AG08395 (cell line): ENCODE measurements at regions not wholly inside any gene's neighbourhood (a gene's known extent, or its start where the extent isn't known, plus 50 kb on each side); places are given as distances from the start of the nearest gene placed in this dataset.

Experiments used
- DNase-seq: peaks from one replicate; pipeline ENCODE4 v3.0.0; 2012; ENCODE audit warnings: mixed read lengths, low spot score

GRCh38 chr14:73780896-73781295, 66.7 kb upstream of the PNMA1 start:
- no peak for DNase-seq

- no peak for DNase-seq
These were observed 66.2 kb upstream of the PNMA1 start for GRCh38 chr14:73780391-73780790.

- no peak for DNase-seq
These were observed 64.6 kb upstream of the PNMA1 start for GRCh38 chr14:73778736-73779135.

DNA sequence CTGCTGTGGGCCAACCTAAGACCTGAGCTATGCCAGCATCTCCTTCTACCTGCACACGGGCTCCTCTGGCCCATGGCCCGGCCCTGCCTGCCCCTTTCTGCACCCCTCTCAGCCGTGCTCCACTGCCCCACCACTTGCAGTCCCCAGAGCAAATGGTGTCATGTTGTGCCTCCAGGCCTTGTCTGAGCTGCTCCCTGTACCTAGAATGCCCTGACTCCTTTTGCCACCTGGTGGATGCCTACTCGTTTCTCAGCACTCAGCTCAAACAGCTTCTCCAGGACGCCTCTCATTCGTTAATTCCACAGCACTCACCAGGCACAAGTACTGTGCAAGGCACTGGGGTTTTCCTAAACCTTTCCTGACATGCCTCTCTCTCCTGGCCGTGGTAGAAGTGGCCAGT, 63.2 kb upstream of the PNMA1 start:
- no peak for DNase-seq

DNA sequence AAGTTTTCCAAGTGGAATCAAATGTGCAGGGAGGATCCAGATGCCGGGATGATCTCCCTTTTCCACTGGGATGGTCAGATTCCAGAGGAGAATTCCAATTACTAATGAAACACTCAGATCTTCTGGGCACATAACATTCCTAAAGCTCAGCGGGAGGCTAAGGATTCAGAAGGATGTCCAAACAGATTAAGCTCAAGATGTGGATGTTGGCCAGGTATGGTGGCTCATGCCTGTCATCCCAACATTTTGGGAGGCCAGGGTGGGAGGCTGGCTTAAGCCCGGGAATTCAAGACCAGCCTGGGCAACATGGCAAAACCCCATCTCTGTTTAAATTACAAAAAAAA, 62.0 kb upstream of the PNMA1 start:
- DNase-seq: peak; percentile 75

GRCh38 chr14:73775339-73776193, 61.4 kb upstream of the PNMA1 start:
- DNase-seq: no peak

DNA sequence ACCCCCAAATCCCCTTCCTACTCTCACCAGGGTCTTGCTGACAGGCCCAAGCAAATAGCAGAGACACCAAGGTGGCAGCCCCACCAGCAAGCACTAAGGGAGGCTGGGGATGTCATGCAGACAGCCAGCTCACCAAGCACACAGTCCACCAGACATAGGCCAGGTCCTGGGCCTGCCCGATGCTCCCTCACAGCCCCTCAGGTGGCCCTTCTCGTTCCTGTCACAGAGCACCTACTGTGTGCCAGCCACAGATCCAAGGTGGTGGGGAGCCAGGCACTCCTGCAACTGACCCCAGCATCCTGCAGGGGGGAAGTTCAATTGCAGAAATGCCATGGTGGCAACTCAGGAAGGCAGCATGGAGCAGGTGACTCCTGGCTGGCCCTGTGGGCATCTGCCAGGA, 60.5 kb upstream of the PNMA1 start:
- no peak for DNase-seq

- DNase-seq: no peak
These were observed 60.0 kb upstream of the PNMA1 start for GRCh38 chr14:73774241-73774570.

GRCh38 chr14:73773441-73774240, 59.5 kb upstream of the PNMA1 start:
- DNase-seq: no peak

DNA sequence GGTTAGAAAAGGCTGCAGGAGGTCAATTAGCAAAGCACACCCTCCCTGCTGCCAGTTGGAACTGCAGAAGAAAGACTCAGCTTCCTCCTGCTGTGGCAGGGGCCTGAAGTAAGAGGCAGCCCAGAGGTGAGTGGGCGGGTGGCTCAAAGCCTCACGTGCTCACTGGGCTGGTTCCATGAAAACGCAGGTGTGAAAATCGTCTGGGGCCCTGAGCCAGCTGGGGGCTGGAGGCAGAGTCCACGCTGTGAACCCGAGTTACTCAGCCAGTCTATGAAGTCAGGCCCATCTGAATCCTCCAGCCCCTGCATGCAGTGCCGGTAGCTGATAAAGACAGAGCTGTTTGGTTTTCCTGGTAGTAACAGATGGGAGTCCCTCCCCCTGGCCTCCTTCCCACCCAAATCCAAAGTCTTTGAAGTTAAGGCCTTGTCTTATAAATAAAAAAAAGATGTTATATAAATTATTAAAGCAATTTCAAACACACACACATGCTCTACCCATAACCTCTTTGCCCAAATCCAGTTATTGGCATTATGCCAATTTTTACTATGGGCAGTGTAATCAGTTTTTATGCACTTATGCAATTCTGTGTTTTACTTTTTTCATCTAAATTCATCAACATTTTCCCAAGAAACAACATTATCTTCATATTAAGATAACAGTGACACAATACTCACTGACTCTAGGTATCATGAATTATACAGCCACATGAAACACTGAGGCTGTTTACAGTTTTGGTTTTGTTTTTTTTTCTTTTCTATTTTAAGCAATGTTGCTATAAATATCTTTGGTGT, 57.9 kb upstream of the PNMA1 start:
- DNase-seq: no peak

DNA sequence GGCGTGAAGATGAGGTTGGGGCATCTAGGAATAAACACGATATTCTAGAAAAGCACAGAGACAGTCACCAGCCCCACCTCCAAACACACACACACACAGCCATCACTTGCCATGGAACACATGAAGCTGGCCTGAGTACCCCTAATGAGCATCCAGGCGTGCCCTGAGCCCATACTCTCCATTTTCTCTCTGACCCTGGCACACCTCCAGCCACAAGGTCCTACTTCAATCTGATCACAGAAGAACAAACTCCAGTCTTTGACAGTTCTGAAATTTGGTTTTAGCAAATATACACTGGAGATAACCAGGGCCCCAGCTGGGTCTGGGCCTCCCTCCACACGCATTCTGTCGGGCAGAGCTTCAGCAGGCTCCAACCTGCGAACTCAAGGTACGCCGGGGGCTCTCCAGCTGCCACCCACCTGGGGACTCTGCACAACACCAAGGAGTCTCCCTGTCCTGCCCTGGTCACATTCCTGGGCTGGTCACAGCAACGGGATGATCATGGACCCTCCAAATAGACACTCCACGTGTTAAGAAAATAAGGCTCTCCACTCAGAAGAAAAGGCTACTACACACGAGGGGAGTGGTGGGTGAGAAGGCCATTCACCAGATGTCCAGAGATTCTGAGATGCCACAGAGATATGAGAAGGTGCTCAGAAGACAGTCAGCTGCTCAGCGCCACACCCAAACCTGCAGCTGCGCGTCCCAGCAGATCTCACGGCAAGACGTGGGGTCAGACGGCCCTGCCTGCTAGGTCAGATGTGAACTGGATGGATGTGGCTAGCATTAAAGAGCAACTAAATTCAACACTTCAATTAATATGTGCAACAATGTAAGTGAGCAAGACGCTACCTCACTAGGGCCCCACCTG, 57.0 kb upstream of the PNMA1 start:
- DNase-seq: no peak

- DNase-seq: no peak
These were observed 53.9 kb upstream of the PNMA1 start for GRCh38 chr14:73768107-73768506.

DNA sequence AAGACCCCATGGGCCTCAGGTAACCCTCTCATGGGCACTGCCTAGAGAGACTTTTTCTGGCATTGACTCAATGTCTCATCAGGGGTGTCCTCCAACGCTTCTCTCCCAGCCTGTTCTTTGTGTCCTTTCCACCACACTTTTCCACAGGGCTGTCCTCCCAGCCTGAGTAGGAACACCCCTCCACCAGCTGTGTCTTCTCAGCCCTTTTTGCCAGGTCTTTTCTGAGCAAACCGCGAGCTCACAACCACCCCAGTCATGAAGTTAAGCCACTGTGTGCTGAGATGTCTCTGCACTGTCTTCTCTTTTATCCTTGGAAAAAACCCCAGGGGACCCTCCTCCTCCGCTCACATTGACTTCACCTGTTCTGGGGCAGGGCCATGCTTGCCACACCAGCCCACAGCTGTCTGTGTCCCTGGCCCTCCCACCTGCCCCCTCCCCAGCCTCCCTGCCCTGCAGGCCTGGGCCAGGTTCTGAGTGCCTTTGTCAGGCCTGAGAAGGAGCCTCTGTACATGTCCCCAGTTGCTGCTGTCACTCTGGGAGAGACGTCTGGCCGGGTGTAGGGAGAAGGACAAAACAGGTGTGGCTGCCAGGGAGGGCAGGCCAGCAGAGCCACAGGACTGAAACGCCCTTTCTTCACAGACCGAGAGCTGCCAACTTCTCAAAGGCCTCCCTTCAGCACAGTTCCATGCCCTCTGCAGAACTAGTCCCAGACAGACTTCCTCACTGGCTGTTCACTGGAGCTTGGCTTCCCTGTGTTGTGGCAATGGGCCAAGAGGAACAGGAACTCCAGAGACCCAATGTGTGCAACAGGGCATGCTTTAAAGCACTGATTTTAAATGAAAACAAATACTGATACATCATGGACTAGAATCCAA, 50.5 kb upstream of the PNMA1 start:
- no peak for DNase-seq
